WTC11 (cell line): ENCODE measurements at regions not wholly inside any gene's neighbourhood (a gene's known extent, or its start where the extent isn't known, plus 50 kb on each side); places are given as distances from the start of the nearest gene placed in this dataset.

ENCODE experiments used
- ATAC-seq: fragments of 200-7000 bp; cut with Tn5 transposase; 2 replicates; pipeline ENCODE4 v1.10.0; 2021; ENCODE audit warnings: mild to moderate bottlenecking, moderate library complexity
- CTCF ChIA-PET: fragments of 300-600 bp; sonication (Branson Sonifier 250); formaldehyde crosslinking; loops from one replicate; lab custom pipeline; 2021; ENCODE audit warnings: antibody characterized with exemption; lab: Charles Lee
- POLR2A ChIA-PET: fragments of 350-600 bp; sonication (Branson Sonifier 250); formaldehyde crosslinking; loops from one replicate; lab custom pipeline; 2021; ENCODE audit warnings: antibody characterized with exemption; lab: Charles Lee
- DNase-seq: peaks from one replicate; pipeline ENCODE4 v3.0.0; 2021; ENCODE audit warnings: low spot score
- H3K27ac Mint-ChIP-seq: 2 replicates; pipeline ENCODE4 v1.8.0; 2021; ENCODE audit warnings: mixed read lengths
- H3K27me3 Mint-ChIP-seq: 2 replicates; pipeline ENCODE4 v1.8.0; 2021; ENCODE audit warnings: low read depth, mild to moderate bottlenecking, moderate library complexity, mixed read lengths
- H3K36me3 Mint-ChIP-seq: 2 replicates; pipeline ENCODE4 v1.8.0; 2021; ENCODE audit warnings: mixed read lengths
- H3K4me1 Mint-ChIP-seq: 2 replicates; pipeline ENCODE4 v1.8.0; 2022; ENCODE audit warnings: mixed read lengths
- H3K4me3 Mint-ChIP-seq: 2 replicates; pipeline ENCODE4 v1.8.0; 2021; ENCODE audit warnings: mild to moderate bottlenecking, moderate library complexity, mixed read lengths
- H3K9me3 Mint-ChIP-seq: 2 replicates; pipeline ENCODE4 v1.8.0; 2021; ENCODE audit warnings: mixed read lengths
- ATF1 ChIP-seq: sonication (generic); formaldehyde crosslinking; IDR thresholded peaks from 2 replicates; pipeline ENCODE4 v1.8.1; 2023; ENCODE audit warnings: mild to moderate bottlenecking, moderate library complexity, missing genetic modification reagents
- ATF2 ChIP-seq: sonication (generic); formaldehyde crosslinking; IDR thresholded peaks from 2 replicates; pipeline ENCODE4 v1.8.1; 2022; ENCODE audit warnings: low read depth, missing genetic modification reagents, borderline replicate concordance
- E2F5 ChIP-seq: sonication (generic); formaldehyde crosslinking; IDR thresholded peaks from 2 replicates; pipeline ENCODE4 v1.8.1; 2022; ENCODE audit warnings: mild to moderate bottlenecking, moderate library complexity, missing genetic modification reagents
- ETV6 ChIP-seq: sonication (generic); formaldehyde crosslinking; IDR thresholded peaks from 2 replicates; pipeline ENCODE4 v1.8.1; 2022; ENCODE audit warnings: mild to moderate bottlenecking, missing genetic modification reagents
- HMGA2 ChIP-seq: fragments of 250-450 bp; sonication (Bioruptor Pico); IDR thresholded peaks from 2 replicates; pipeline ENCODE4 v1.4.0; 2021; ENCODE audit warnings: mild to moderate bottlenecking, moderate library complexity
- JAZF1 ChIP-seq: fragments of 250-450 bp; sonication (Bioruptor Pico); IDR thresholded peaks from 2 replicates; pipeline ENCODE4 v1.9.0; 2021; ENCODE audit warnings: moderate library complexity, mild to moderate bottlenecking, inconsistent platforms
- KAT7 ChIP-seq: sonication (generic); formaldehyde crosslinking; IDR thresholded peaks from 2 replicates; pipeline ENCODE4 v1.8.1; 2023; ENCODE audit warnings: missing genetic modification reagents, mild to moderate bottlenecking, borderline replicate concordance
- NR3C1 ChIP-seq: sonication (generic); formaldehyde crosslinking; conservative IDR thresholded peaks from 2 replicates; pipeline ENCODE4 v1.8.1; 2023; ENCODE audit warnings: low read depth, mild to moderate bottlenecking, missing genetic modification reagents
- OVOL2 ChIP-seq: fragments of 250-450 bp; sonication (Bioruptor Pico); IDR thresholded peaks from 2 replicates; pipeline ENCODE4 v1.9.0; 2021; ENCODE audit warnings: mild to moderate bottlenecking, borderline replicate concordance
- PREB ChIP-seq: sonication (generic); formaldehyde crosslinking; IDR thresholded peaks from 2 replicates; pipeline ENCODE4 v1.8.1; 2022; ENCODE audit warnings: mild to moderate bottlenecking, missing genetic modification reagents, moderate library complexity, borderline replicate concordance
- TEAD4 ChIP-seq: sonication (generic); formaldehyde crosslinking; IDR thresholded peaks from 2 replicates; pipeline ENCODE4 v1.8.0; 2022; ENCODE audit warnings: mild to moderate bottlenecking, missing genetic modification reagents
- ZBTB21 ChIP-seq: sonication (generic); formaldehyde crosslinking; IDR thresholded peaks from 2 replicates; pipeline ENCODE4 v1.8.1; 2023; ENCODE audit warnings: mild to moderate bottlenecking, missing genetic modification reagents, borderline replicate concordance
- ZNF219 ChIP-seq: sonication (generic); formaldehyde crosslinking; IDR thresholded peaks from 2 replicates; pipeline ENCODE4 v1.8.0; 2023; ENCODE audit warnings: missing genetic modification reagents, mild to moderate bottlenecking, borderline replicate concordance
- ZNF232 ChIP-seq: sonication (generic); formaldehyde crosslinking; IDR thresholded peaks from 2 replicates; pipeline ENCODE4 v1.8.0; 2022; ENCODE audit warnings: mild to moderate bottlenecking, missing genetic modification reagents
- ZNF263 ChIP-seq: sonication (generic); formaldehyde crosslinking; IDR thresholded peaks from 2 replicates; pipeline ENCODE4 v1.8.1; 2022; ENCODE audit warnings: low read depth, mild to moderate bottlenecking, moderate library complexity, missing genetic modification reagents
- ZNF512 ChIP-seq: sonication (generic); formaldehyde crosslinking; IDR thresholded peaks from 2 replicates; pipeline ENCODE4 v1.8.1; 2022; ENCODE audit warnings: missing genetic modification reagents, borderline replicate concordance
- ZNF532 ChIP-seq: fragments of 250-450 bp; sonication (Bioruptor Pico); IDR thresholded peaks from 2 replicates; pipeline ENCODE4 v1.9.0; 2021; ENCODE audit warnings: mild to moderate bottlenecking, borderline replicate concordance
- ZNF671 ChIP-seq: fragments of 250-450 bp; sonication (Bioruptor Pico); IDR thresholded peaks from 2 replicates; pipeline ENCODE4 v1.8.0; 2021; ENCODE audit warnings: mild to moderate bottlenecking
- TF ChIP-seq, protein P1 (sequence below): fragments of 250-450 bp; sonication (Bioruptor Pico); IDR thresholded peaks from 2 replicates; pipeline ENCODE4 v1.9.0; 2021; ENCODE audit warnings: mild to moderate bottlenecking
- TF ChIP-seq, protein P2 (sequence below): sonication (generic); formaldehyde crosslinking; IDR thresholded peaks from 2 replicates; pipeline ENCODE4 v1.8.0; 2023; ENCODE audit warnings: missing genetic modification reagents
- TF ChIP-seq, protein P3 (sequence below): sonication (generic); formaldehyde crosslinking; conservative IDR thresholded peaks from 2 replicates; pipeline ENCODE4 v1.8.1; 2022; ENCODE audit warnings: mild to moderate bottlenecking, missing genetic modification reagents
- TF ChIP-seq, protein P4 (sequence below): sonication (generic); formaldehyde crosslinking; IDR thresholded peaks from 2 replicates; pipeline ENCODE4 v1.8.1; 2023; ENCODE audit warnings: mild to moderate bottlenecking, moderate library complexity, missing genetic modification reagents

DNA sequence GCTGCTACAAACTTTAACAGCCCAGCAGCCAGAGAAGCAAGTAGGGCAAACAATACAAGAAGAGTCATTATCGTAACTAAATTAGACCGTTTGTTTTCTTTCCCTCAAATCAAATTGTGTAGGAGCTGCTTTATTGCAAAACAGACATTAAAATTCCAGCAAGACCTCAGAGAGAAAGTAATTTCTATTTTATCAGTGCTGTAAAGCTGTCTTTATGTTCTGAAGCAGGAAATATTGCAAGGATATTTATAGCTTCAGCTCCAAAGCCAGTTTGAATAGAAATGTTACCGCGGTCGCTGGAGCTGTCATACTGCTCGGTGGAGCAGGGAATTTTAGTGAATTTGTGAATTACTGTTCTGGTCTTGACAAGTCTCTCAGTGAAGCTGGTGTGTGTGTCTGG, 503.8 kb upstream of the PLXNA2 start:
- ChIA-PET POLR2A (interaction anchor here (1.3 kb wide), 1 partner anchor 34 kb away, joined by 3 read pairs; no protein-coding TSS in a partner anchor), CTCF (no interaction called here)
- no peak for ATAC-seq
- Mint-ChIP-seq H3K4me3 (no peak overlapping the region), H3K9me3 (peaks cover 8% of the 10 kb centered on the region; the same call in 1 of the 2 replicates), H3K27ac (no peak overlapping the region), H3K4me1 (peaks cover 7% of the 10 kb centered on the region; the same call in 1 of the 2 replicates), H3K36me3 (no peaks in the 10 kb centered on the region)
- no peak for TF ChIP-seq JAZF1 (CRISPR knock-in tag)
- TF ChIP-seq, protein P1, sequence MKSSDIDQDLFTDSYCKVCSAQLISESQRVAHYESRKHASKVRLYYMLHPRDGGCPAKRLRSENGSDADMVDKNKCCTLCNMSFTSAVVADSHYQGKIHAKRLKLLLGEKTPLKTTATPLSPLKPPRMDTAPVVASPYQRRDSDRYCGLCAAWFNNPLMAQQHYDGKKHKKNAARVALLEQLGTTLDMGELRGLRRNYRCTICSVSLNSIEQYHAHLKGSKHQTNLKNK (CRISPR knock-in tag) = no peak
- TF ChIP-seq OVOL2 (CRISPR knock-in tag) = no peak
- no peak for TF ChIP-seq ZNF512 (CRISPR knock-in tag)
- TF ChIP-seq ZNF263 (CRISPR knock-in tag) = no peak
- no peak for TF ChIP-seq ATF1 (CRISPR knock-in tag)
- TF ChIP-seq NR3C1 = no peak
- TF ChIP-seq TEAD4 (CRISPR knock-in tag) = no peak
- no peak for TF ChIP-seq E2F5 (CRISPR knock-in tag)
- TF ChIP-seq, protein P2, sequence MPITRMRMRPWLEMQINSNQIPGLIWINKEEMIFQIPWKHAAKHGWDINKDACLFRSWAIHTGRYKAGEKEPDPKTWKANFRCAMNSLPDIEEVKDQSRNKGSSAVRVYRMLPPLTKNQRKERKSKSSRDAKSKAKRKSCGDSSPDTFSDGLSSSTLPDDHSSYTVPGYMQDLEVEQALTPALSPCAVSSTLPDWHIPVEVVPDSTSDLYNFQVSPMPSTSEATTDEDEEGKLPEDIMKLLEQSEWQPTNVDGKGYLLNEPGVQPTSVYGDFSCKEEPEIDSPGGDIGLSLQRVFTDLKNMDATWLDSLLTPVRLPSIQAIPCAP (CRISPR knock-in tag) = no peak
- TF ChIP-seq HMGA2 (CRISPR knock-in tag) = no peak
- no peak for TF ChIP-seq ZNF232 (CRISPR knock-in tag)
- no peak for TF ChIP-seq ETV6 (CRISPR knock-in tag)
- no peak for TF ChIP-seq ATF2
- no peak for TF ChIP-seq PREB
- TF ChIP-seq, all 79 proteins: peak for 0
- no peaks in the 10 kb centered on the region for H3K27me3 Mint-ChIP-seq
- DNase-seq = no peak

- H3K9me3 Mint-ChIP-seq = peaks cover 8% of the 10 kb centered on the region; the same call in 1 of the 2 replicates
- H3K36me3 Mint-ChIP-seq = no peaks in the 10 kb centered on the region
- ChIA-PET POLR2A (interaction anchor here (1.3 kb wide), 1 partner anchor 35 kb away, joined by 3 read pairs; no protein-coding TSS in a partner anchor), CTCF (no interaction called here)
- peaks cover 7% of the 10 kb centered on the region; the same call in 1 of the 2 replicates for H3K4me1 Mint-ChIP-seq
- no peak overlapping the region for H3K27ac Mint-ChIP-seq
- H3K27me3 Mint-ChIP-seq = no peaks in the 10 kb centered on the region
- DNase-seq = no peak
- no peak for ATAC-seq
- no peak overlapping the region for H3K4me3 Mint-ChIP-seq
- TF ChIP-seq KAT7 (no peak), TEAD4 (CRISPR knock-in tag) (no peak), ZNF671 (CRISPR knock-in tag) (no peak), ZNF532 (no peak), ZBTB21 (CRISPR knock-in tag) (no peak), ZNF219 (CRISPR knock-in tag) (no peak)
- TF ChIP-seq, protein P3, sequence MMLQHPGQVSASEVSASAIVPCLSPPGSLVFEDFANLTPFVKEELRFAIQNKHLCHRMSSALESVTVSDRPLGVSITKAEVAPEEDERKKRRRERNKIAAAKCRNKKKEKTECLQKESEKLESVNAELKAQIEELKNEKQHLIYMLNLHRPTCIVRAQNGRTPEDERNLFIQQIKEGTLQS (CRISPR knock-in tag) = no peak
- TF ChIP-seq, protein P4, sequence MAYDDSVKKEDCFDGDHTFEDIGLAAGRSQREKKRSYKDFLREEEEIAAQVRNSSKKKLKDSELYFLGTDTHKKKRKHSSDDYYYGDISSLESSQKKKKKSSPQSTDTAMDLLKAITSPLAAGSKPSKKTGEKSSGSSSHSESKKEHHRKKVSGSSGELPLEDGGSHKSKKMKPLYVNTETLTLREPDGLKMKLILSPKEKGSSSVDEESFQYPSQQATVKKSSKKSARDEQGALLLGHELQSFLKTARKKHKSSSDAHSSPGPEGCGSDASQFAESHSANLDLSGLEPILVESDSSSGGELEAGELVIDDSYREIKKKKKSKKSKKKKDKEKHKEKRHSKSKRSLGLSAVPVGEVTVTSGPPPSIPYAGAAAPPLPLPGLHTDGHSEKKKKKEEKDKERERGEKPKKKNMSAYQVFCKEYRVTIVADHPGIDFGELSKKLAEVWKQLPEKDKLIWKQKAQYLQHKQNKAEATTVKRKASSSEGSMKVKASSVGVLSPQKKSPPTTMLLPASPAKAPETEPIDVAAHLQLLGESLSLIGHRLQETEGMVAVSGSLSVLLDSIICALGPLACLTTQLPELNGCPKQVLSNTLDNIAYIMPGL (CRISPR knock-in tag) = no peak
These were observed 504.4 kb upstream of the PLXNA2 start for GRCh38 chr1:208748387-208749165.
